ENCODE measurements at regions not wholly inside any gene's neighbourhood (a gene's known extent, or its start where the extent isn't known, plus 50 kb on each side); places are given as distances from the start of the nearest gene placed in this dataset.

DNA sequence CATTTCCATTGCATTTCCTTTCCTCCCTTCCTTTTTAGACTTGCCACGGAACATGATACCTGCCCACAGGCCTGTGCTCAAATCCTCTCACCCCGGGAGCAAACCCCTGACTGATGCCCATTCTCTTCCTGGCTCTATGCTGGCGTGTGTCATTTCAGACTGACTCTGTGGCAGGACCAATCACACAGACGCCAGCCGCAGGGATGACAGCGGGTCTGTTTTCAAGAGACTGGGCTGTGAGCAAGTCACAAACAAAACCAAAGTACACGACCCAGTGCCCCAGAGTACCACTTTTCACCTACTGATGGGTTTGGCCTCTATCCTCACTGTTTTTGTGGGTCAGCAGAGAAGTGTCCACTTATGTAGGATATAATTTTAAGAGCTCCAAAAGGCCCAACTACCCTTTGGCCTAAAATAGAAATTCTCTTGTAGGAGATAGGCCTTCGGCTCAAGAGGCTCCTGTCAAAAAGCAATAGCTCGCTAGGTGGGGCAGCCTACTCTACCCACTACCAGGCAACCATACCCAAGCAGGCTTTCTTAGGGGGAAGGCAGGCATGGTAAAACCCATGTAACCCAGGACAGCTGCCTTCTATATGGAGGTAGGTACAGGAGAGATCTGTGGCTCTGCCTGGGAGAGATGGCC lies 215.7 kb downstream of the CDC5L start:
- TF ChIP-seq, protein P1, sequence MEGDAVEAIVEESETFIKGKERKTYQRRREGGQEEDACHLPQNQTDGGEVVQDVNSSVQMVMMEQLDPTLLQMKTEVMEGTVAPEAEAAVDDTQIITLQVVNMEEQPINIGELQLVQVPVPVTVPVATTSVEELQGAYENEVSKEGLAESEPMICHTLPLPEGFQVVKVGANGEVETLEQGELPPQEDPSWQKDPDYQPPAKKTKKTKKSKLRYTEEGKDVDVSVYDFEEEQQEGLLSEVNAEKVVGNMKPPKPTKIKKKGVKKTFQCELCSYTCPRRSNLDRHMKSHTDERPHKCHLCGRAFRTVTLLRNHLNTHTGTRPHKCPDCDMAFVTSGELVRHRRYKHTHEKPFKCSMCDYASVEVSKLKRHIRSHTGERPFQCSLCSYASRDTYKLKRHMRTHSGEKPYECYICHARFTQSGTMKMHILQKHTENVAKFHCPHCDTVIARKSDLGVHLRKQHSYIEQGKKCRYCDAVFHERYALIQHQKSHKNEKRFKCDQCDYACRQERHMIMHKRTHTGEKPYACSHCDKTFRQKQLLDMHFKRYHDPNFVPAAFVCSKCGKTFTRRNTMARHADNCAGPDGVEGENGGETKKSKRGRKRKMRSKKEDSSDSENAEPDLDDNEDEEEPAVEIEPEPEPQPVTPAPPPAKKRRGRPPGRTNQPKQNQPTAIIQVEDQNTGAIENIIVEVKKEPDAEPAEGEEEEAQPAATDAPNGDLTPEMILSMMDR (IDR thresholded peaks at IDR 0.05) = no peak
- no peak for TF ChIP-seq POLR2A (IDR thresholded peaks at IDR 0.05)
